ENCODE measurements at regions not wholly inside any gene's neighbourhood (a gene's known extent, or its start where the extent isn't known, plus 50 kb on each side); places are given as distances from the start of the nearest gene placed in this dataset.

- TF ChIP-seq TSHZ2 (CRISPR knock-in tag; IDR thresholded peaks at IDR 0.05) (no peak), ESRRG (CRISPR knock-in tag; IDR thresholded peaks at IDR 0.05) (no peak), ZFP30 (CRISPR knock-in tag; IDR thresholded peaks at IDR 0.05) (no peak), BACH2 (CRISPR knock-in tag; IDR thresholded peaks at IDR 0.05; ENCODE audit: borderline replicate concordance) (no peak), CREB5 (CRISPR knock-in tag; IDR thresholded peaks at IDR 0.05; ENCODE audit: low read depth) (no peak), SNAI2 (CRISPR knock-in tag; IDR thresholded peaks at IDR 0.05) (no peak)
- ATAC-seq = no peak
These were observed 251.0 kb downstream of the LRRIQ3 start for GRCh38 chr1:73947009-73947408.

GRCh38 chr1:73943270-73943669 is 254.7 kb downstream of the LRRIQ3 start:
- TF ChIP-seq SNAI2 (CRISPR knock-in tag; IDR thresholded peaks at IDR 0.05) (no peak), ZNF70 (CRISPR knock-in tag; IDR thresholded peaks at IDR 0.05) (no peak), OSR1 (CRISPR knock-in tag; IDR thresholded peaks at IDR 0.05) (no peak), BACH2 (CRISPR knock-in tag; IDR thresholded peaks at IDR 0.05; ENCODE audit: borderline replicate concordance) (no peak)
- no peak for ATAC-seq

GRCh38 chr1:73930293-73930692 is 267.7 kb downstream of the LRRIQ3 start:
- TF ChIP-seq ZNF70 (CRISPR knock-in tag; IDR thresholded peaks at IDR 0.05) (no peak), OSR1 (CRISPR knock-in tag; IDR thresholded peaks at IDR 0.05) (no peak), TCF4 (CRISPR knock-in tag; IDR thresholded peaks at IDR 0.05; ENCODE audit: borderline replicate concordance) (no peak), ZC3H10 (CRISPR knock-in tag; IDR thresholded peaks at IDR 0.05) (no peak), ESRRG (CRISPR knock-in tag; IDR thresholded peaks at IDR 0.05) (no peak), TOX (CRISPR knock-in tag; IDR thresholded peaks at IDR 0.05; ENCODE audit: borderline replicate concordance) (no peak), CREB5 (CRISPR knock-in tag; IDR thresholded peaks at IDR 0.05; ENCODE audit: low read depth) (no peak), TSHZ2 (CRISPR knock-in tag; IDR thresholded peaks at IDR 0.05) (no peak), ZNF8 (CRISPR knock-in tag; IDR thresholded peaks at IDR 0.05) (no peak), ZNF565 (CRISPR knock-in tag; conservative IDR thresholded peaks at IDR 0.05; ENCODE audit: low read depth) (no peak), SNAI2 (CRISPR knock-in tag; IDR thresholded peaks at IDR 0.05) (no peak), CSDC2 (CRISPR knock-in tag; IDR thresholded peaks at IDR 0.05) (no peak), POU6F1 (CRISPR knock-in tag; IDR thresholded peaks at IDR 0.05; ENCODE audit: borderline replicate concordance, low read depth) (no peak), ARNTL (CRISPR knock-in tag; IDR thresholded peaks at IDR 0.05; ENCODE audit: borderline replicate concordance, low read depth) (no peak), CSRNP3 (CRISPR knock-in tag; IDR thresholded peaks at IDR 0.05) (no peak), ZFP3 (CRISPR knock-in tag; IDR thresholded peaks at IDR 0.05) (no peak), ZFP30 (CRISPR knock-in tag; IDR thresholded peaks at IDR 0.05) (no peak), ISL1 (CRISPR knock-in tag; IDR thresholded peaks at IDR 0.05) (no peak)
- no peak for ATAC-seq
